Stimulated activated CD4-positive, alpha-beta T cell treated with anti-CD3 and anti-CD28 coated beads, Interleukin-1b, Interleukin-23, amount 100 ng/mL, for 48 hours (primary cell): ENCODE measurements at regions not wholly inside any gene's neighbourhood (a gene's known extent, or its start where the extent isn't known, plus 50 kb on each side); places are given as distances from the start of the nearest gene placed in this dataset.
"Not testable (repeated sequence)": the region's sequence is repeated elsewhere in the genome, so short reads cannot be mapped to it uniquely, and the experiment has no call there.

ENCODE experiments used
- DNase-seq: peaks from one replicate; pipeline ENCODE4 v3.0.0-alpha.2; 2020

DNA sequence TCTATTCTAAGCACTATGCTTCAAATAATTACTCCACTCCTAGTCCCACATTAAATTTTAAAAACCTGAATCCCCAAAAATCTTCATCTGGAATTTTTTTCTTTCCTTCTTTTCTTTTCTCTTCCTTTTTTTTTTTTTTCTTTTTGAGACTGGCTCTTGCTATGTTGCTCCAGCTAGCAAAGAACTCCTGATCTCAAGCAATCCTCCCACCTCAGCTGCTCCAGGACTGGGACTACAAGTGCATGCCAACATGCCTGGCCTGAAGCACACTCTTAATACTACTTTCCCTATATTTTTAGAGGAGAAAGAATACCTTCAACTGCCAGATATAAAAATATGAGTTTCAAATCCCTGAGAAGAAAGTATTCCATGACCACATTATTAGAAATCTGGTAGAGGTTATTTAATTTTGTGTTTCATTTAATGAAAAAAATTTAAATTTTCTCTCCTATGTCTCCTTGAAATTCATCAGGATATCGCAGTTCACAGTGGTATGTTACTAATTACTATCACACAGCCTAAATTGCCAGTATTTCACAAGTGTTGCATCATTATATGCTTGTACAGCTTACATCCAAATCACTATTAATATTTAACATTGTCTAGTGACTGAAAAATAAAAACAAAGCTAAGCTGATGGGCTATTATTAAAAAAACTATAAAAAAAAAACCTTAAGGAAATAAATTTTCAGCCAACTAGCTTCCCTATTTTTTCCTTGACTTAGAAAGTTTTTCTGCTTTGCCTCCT, 227.8 kb downstream of the NAF1 start:
- DNase-seq, result no peak

DNA sequence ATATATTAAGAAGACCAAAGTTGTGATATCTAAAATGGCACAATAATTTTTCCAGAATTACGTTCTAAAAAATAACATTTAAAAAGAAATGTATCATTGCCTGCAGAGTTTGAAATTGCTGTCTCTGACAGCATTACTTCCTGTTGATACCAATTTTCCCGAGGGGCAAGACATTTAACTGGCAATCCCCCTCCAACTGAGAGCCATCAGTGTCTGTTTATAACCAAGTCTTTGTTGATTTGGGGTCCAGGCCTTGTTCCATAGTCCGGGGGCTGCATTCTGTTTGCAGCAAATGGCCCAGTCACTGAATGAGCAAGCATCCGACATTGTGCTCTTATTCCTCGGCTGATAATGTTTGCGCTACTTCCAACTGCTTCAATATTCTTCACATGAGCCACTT, 231.5 kb downstream of the NAF1 start:
- DNase-seq, result no peak

DNA sequence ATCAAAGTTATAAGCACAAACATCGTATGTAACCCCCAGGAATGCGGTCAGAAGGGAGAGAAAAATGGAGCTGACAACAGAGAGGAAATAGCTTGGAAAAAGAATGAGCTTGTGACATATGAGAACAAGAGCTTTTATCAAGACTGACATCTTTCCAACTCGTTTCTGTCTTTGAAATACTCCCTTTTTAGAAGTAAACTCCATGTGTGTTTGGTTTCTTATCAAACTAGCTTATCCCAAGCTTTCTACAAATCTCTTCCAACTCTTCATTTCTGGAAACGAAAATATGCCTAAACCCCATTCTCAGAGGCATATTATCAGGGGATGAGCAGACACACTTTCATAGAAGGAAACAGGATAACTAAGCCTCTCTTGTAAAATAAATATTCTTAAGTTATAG, 235.4 kb downstream of the NAF1 start:
- no peak for DNase-seq

DNA sequence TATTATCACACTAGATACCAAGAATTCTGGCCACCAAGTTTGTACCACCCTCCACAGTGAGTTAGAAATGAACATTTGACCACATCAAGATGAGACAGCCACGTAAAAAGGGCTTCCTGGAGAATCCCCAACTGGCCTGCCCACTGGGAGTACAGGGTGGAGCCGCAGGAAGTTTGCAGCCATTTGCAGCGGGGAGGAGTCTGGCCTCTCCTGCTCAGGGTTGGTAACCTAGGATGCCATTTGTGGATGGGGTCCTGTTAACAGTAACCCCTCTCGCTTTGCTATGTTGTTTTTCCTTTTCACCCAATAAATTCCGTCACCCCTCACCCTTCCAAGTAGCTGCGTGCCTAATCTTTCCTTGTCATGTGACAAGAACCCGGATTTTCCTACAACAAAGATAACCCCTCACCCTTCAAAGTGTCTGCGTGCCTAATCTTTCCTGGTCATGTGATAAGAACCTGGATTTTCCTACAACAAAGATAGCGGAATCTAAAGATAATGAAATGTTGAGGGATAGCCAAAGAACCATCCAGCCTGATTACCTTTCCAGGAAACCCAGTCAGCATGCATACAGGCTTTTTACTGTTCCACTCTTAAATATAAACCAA, 245.4 kb downstream of the NAF1 start:
- DNase-seq, result no peak

DNA sequence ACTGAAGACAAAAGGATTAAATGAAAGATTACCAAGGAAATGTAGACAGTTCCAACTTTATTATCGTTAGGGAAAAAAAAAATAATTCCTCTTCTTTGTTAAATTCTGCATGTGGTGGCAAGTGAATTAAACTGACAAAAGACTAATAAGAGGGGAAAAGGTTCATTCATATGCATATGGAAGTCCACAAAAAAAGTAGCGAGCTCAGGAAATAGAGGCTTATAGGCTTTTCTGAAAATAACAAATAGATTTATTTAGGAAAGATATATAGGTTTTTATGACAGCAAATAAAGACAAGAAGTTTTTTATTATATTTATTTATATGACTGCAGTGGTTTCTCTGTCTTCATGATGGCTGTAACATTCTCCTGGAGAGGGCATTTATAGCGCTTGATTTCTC, 246.0 kb downstream of the NAF1 start:
- no peak for DNase-seq

DNA sequence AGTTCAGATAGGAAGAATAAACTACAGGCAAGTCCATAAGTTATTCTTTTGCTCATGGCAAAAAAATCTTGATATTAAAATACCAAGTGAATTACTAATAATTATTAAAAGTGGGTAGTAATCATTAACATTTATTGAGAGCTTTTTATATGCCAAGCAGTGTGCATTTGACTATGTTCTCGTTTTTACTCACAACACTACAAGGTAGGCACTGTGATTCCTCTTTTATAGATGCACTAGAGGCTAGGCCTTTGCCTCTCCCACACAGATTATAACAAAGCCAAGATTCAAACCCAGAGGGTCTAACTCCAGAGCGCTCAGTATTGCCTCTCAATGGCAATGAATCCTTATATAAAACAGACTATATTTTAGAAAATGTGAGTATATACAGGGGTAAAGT, 254.2 kb downstream of the NAF1 start:
- DNase-seq, result no peak

DNA sequence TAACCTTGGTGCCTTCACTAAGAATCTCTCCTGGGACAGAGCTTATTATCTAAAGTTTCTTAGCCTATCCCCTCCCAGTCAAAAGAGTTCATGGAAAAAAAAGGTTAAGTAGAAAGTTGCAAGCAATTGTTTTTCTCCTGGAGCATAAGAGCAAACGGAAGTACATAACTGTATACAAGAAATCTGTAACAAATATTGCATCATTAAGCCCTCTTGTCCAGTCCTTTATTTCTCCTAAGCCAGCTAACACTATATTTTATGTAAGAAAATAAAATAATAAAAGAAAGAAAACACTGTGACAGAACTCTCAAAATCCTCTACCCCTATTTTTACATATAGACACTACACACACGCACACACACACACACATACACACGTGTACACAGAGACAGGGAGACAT, 255.3 kb downstream of the NAF1 start:
- no peak for DNase-seq

DNA sequence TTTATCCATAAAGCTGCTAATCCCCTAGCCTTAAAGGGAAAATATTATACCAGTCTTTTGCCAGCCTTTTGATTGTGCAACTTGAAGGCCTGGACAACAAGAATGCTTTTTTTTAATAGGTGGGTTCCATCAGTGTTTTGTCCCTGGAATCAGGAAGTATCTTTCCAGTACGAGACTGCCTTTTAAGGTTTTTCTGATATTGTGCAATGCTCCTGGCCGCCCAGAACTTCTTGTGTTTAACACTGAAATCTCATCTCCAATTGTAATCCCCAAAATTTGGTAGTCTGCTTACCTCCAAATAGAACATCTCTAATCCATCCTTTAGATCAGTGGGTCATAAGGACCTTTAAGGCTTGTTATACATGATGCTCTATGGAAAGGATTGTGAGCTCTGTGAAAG, 256.7 kb downstream of the NAF1 start:
- no peak for DNase-seq

DNA sequence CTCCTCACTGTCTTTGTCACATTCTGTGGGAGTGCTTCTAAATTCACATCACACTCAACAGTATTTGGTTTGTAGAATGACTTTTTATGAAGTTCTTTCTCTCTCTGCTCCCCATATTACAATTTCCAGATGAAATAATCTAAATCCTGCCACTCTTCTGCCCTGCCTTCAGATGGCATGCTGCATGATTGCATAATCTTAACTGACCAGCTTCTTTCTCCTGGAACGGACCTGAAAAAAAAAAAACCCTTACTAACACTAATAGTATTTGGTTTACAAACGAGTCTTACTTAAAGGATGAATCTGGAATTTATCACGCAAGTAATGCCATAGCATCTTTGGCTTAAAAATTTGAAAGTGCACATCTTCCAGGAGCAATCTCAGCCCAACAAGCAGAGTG, 272.3 kb downstream of the NAF1 start:
- no peak for DNase-seq

DNA sequence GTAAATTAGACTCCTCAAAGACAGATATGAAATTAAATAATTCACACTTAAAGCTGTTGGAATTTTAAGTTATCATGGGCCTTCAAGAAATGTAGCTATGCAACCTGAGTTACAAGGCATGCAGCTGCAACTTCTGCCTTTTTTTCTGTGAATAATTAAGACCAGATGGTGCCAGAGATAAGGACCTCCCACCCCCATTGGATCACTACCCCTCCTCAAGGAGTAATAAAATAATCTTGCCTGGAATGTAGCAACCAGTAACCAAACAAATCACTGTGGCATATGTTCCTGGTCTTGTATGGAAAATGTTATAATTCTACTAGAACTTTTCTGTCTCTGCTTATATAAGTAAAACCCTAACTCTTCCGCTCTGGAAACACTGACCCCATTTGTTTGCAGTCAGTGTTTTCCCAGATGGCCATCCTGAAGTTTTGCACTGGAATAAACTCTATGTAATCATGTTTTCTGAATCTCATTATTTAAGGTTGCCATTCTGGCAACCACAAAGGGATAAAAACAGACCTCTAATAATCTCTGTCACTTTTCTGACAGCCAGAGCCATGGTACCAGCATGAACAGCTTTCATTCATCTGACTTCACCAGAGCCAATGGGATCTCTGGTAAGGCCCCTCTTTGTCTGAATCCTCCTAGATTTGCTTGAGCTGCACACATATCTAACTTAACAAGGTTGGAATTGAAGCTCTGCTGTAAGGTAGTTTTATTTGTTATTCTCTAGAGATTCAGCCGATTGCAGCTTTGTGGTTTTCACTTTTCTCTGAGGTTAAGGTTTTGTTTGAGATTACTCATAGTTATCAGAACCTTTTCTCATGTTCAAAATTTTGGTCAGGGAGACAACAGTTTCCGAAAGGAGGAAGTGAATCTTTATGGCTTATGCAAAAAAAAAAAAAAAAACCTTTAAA, 274.6 kb downstream of the NAF1 start:
- DNase-seq, result no peak

DNA sequence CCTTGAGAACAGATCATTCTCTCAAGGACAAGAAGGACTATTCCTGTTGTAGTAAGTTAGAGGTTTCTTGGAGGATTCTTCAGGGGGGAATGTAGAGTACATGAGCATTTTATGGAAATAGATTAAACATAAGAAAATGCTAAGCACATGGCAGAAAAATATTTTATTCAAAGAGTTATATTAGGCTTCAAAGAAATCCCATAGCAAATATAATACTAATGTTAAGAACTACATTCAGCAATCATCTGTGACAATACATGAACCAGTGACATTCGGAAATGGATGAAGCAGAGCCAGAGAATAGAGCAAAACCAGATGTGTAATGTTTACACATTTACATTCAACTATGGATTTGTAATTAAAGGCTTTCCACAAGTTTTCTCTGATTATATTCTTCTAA, 288.6 kb downstream of the NAF1 start:
- DNase-seq, result no peak

DNA sequence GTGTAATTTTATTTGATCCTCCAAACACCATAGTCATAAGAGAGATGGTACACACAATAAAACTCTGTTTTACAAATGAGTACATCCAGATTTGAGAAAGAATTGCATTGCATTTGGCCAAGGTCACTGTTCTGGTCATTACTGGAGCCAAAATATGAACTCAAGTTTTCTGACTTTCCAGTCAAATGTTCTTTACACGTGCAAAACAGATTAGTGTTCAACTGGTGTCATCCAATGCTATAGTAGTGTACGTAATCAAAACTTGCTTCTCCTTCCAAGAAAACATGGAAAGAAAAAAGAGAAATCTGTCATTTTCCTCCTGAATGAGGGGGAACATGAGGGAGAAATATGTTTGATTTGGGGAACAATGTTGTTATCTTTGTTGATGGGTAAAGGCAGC, 291.9 kb downstream of the NAF1 start:
- DNase-seq, result no peak

DNA sequence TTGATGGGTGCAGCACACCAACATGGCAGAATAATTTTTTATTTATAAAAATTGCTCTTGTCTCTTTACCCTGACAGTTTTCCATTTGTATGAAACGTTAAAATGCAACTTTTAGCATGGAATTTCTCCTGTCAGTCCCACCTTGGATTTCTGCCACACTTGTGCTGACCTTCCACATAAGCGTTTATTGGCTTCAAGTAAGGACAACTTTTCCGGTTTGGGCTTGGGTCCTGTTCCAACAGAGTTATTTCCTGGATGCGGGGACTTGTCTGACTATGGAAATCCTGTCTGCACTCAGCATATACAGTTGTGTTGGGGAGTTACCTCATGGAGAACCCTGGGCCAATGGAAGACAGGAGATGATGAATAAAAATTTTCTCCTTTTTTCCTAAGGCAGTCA, 294.7 kb downstream of the NAF1 start:
- no peak for DNase-seq

DNA sequence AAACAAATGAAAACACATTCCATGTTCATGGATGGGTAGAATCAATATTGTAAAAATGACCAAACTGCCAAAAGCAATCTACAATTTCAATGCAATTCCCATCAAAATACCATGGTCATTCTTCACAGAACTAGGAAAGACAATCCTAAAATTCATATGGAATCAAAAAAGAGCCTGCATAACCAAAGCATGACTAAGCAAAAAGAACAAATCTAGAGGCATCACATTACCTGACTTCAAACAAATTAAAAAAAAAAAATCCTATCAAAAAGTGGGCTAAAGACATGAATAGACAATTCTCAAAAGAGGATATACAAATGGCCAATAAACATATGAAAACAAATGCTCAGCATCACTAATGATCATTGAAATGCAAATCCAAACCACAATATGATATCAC, 297.5 kb downstream of the NAF1 start:
- no peak for DNase-seq

DNA sequence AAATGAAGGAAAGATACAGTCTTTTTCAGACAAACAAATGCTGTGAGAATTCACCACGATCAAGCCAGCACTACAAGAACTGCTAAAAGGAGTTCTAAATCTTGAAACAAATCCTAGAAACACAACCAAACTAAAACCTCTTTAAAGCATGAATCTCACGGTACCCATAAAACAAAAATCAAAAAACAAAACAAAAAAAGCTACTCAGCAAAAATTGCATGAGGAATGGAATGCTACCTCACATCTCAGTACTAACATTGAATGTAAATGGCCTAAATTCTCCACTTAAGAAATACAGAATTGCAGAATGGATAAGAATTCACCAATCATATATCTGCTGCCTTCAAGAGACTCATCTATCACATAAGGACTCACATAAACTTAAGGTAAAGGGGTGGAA, 300.1 kb downstream of the NAF1 start:
- no peak for DNase-seq

DNA sequence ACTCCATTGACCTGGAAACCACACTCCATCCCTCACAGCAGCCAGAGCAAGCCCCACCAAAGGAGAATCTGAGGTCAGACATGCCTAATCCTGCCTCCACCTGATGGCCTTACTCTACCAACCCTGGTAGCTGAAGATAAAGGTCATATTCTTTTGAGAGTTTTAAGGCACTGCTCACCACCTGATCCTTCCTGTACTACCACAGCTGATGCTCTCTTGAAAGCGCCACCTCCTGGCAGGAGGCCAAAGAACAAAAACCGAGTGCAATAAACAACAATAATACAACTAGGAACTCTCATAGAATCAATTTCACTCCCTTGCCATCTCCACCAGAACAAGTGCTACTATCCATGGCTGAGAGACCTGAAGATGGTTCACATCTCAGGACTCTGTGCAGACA, 301.6 kb downstream of the NAF1 start:
- no peak for DNase-seq

DNA sequence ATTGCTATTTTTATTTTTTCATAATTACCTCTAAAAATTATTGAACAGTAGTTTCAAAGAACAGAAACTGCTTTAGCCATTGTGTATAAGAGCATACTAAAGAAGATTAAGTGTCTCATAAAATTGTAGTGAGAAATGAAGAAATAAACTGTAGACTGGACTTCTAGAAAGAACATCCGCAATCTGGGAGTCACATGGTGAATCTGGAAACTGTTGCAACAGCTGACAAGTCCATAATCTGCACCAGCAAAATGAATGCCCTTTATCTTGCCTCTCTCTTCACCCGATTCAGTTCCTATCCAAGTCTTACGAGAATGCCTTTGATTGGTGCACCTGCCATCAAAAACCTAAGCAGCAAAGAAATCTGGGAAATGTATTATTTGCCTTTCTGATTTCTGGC, 312.9 kb downstream of the NAF1 start:
- no peak for DNase-seq

DNA sequence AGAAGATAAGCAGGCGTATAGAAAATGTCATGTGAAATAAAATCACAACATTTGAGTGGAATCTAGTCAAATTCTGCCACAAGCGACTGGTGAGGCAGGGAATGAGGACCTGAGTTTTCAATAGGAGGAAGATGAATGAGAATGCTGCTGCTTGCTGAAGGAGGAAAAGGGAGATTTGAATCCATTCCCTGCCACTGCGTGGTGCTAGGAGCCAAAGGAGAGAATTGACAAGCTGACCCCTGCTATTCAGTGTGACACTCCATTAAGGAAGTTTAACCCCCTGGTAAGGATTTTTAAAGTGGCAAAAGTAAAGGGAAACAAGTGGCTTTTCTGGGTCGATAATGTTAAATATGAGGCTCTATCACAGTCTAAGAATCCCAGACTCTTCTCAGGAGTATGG, 314.0 kb downstream of the NAF1 start:
- no peak for DNase-seq

DNA sequence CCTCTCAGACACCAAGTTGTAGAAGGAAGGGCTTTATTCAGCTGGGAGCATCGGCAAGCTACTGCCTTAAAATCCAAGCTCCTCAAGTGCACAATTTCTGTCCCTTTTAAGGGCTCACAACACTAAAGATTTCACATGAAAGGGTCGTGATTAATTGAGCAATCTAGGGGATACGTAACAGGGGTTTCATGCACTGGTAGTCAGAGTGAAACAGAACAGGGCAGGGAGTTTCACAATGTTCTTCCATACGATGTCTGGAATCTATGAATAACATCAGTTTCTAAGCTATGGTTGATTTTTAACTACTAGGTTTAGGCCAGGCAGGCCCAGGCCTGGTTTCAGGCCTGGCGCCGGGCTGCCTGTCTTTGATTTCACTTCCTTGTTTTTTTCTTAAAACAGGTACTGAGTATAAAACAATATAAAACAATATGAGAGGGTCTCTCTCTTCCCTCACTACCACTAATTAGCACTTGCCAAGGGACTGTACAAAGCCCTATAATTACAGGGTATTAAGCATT, 315.4 kb downstream of the NAF1 start:
- not testable (repeated sequence) for DNase-seq

DNA sequence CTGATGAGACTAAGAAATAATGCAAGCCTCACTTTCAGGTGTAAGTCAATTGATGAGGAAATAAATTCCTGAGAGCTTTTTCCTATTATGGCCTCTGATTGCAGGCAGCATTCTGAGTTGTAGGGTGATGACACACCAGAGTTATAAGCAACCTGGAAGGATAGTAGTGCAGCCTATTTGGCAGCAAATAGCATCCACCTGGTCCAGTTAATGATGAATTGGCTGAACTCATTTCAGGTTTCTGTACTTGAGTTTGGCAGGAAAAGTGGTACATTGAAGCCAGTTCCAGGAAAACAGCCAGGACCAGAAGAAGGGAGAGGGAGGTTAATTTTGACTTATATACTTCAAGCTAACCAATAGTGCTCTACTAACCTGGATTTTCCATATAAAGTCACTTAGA, 316.8 kb downstream of the NAF1 start:
- DNase-seq, result no peak

DNA sequence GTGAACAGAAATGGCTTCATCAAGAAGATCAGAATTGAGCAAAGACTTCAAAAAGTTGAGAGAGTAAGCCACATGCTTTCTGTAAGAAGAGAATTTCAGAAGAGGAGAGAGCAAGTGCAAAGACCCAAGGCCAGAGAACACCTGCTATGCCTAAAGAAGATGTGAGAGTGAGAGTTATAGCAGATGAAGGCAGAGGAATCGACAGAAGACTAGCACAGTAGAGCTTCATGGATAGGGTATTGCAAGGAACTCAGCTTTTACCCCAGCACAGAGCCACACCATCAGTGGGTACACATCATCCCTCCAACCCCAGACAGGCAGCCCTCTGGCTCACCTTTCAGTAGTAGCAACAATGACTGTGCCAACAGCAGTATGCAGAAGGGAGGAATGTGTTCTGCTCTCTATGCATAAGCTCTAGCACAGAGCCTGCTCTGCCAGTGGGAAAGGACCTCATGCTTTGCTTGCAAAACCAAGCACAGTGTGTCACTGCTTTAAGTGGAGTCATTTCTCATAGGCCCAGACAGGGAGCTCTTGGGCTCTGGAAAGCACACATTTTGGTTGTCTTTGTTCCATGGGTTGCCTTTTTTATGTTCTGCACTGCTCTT, 318.6 kb downstream of the NAF1 start:
- no peak for DNase-seq

DNA sequence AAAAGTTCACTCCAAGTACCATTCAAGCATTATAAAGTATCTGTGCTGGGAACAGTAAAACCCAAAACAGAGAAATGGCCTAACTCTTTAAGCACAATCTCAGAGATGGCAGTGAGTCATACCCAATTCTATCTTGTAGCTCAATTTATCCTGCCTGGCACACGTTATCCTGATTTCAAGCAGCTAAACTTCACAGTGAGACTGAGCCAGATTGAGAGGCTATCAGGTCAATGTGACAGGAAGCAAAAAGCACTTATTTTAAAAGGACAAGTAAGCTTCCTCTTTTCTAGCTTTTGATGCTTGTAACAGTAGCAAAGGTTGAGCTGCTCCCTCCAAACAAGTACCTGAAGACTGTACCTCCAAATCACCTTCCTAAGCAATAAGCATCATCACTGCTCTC, 324.9 kb downstream of the NAF1 start:
- DNase-seq, result no peak

DNA sequence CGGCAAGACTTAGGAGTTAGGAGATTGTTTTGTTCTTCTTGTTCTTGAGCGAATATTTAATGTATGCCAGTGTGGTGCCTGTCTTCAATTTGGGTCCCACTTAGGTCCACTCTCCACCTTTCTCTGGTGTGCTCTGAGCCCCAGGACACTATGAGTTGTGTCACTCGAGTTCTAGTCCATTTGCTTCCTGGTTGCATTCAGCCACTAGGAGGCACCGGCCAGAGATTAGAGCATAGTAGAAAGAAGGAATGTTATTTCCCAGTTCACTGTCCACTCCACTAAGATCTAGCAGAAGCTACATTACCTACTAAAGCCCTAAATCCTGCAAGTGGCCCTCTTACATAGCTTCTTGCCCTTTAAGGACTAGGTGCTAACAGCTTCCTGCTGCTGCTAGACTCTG, 326.9 kb downstream of the NAF1 start:
- DNase-seq, result no peak
